IPS-NIHi11 (cell line): ENCODE measurements at regions not wholly inside any gene's neighbourhood (a gene's known extent, or its start where the extent isn't known, plus 50 kb on each side); places are given as distances from the start of the nearest gene placed in this dataset.
"Not testable (repeated sequence)": the region's sequence is repeated elsewhere in the genome, so short reads cannot be mapped to it uniquely, and the experiment has no call there.

ENCODE experiments used
- DNase-seq: peaks from one replicate; pipeline ENCODE4 v3.0.0; 2012; ENCODE audit warnings: mixed read lengths, low spot score

GRCh38 chrX:13518126-13518525 lies 51.3 kb upstream of the EGFL6 start:
- no peak for DNase-seq

GRCh38 chrX:13515211-13515930 lies 54.0 kb upstream of the EGFL6 start:
- DNase-seq = no peak

- DNase-seq = no peak
These were observed 57.5 kb upstream of the EGFL6 start for GRCh38 chrX:13511944-13512330.

GRCh38 chrX:13511241-13511943 lies 58.0 kb upstream of the EGFL6 start:
- no peak for DNase-seq

- DNase-seq = no peak
These were observed 61.5 kb upstream of the EGFL6 start for GRCh38 chrX:13507893-13508292.

- DNase-seq = peak; percentile 40
These were observed 62.8 kb upstream of the EGFL6 start for GRCh38 chrX:13506574-13506973.

- no peak for DNase-seq
These were observed 66.8 kb upstream of the EGFL6 start for GRCh38 chrX:13502590-13502989.

GRCh38 chrX:13499736-13500135 lies 69.7 kb upstream of the EGFL6 start:
- DNase-seq = no peak

GRCh38 chrX:13498238-13498637 lies 71.2 kb upstream of the EGFL6 start:
- no peak for DNase-seq

GRCh38 chrX:13495232-13495631 lies 74.2 kb upstream of the EGFL6 start:
- DNase-seq = no peak

GRCh38 chrX:13494562-13494961 lies 74.8 kb upstream of the EGFL6 start:
- DNase-seq = no peak

- DNase-seq = no peak
These were observed 75.7 kb upstream of the EGFL6 start for GRCh38 chrX:13493659-13494058.

- no peak for DNase-seq
These were observed 77.1 kb upstream of the EGFL6 start for GRCh38 chrX:13492286-13492685.

GRCh38 chrX:13491061-13491460 lies 78.3 kb upstream of the EGFL6 start:
- no peak for DNase-seq

- DNase-seq = no peak
These were observed 79.9 kb upstream of the EGFL6 start for GRCh38 chrX:13489454-13489853.

GRCh38 chrX:13487731-13488505 lies 81.5 kb upstream of the EGFL6 start:
- DNase-seq = peak; percentile 34

GRCh38 chrX:13485167-13485566 lies 84.2 kb upstream of the EGFL6 start:
- no peak for DNase-seq

GRCh38 chrX:13483773-13484172 lies 85.6 kb upstream of the EGFL6 start:
- DNase-seq = no peak

- no peak for DNase-seq
These were observed 86.5 kb upstream of the EGFL6 start for GRCh38 chrX:13482746-13483541.

- DNase-seq = not testable (repeated sequence)
These were observed 88.6 kb upstream of the EGFL6 start for GRCh38 chrX:13480780-13481179.

GRCh38 chrX:13479452-13479813 lies 90.0 kb upstream of the EGFL6 start:
- no peak for DNase-seq

GRCh38 chrX:13478740-13479451 lies 90.5 kb upstream of the EGFL6 start:
- no peak for DNase-seq
